ENCODE measurements at regions not wholly inside any gene's neighbourhood (a gene's known extent, or its start where the extent isn't known, plus 50 kb on each side); places are given as distances from the start of the nearest gene placed in this dataset.
"Not testable (repeated sequence)": the region's sequence is repeated elsewhere in the genome, so short reads cannot be mapped to it uniquely, and the experiment has no call there.

- DNase-seq (ENCODE audit: low spot score): peak; percentile 79
- peak; percentile 41 for TF ChIP-seq CTCF (IDR thresholded peaks at IDR 0.05; ENCODE audit: unreplicated experiment)
- Mint-ChIP-seq H3K4me3 (ENCODE audit: unreplicated experiment) (peak overlapping the region; percentile 60), H3K36me3 (ENCODE audit: low read depth, unreplicated experiment) (peaks cover 8% of the 10 kb centered on the region), H3K27me3 (ENCODE audit: unreplicated experiment) (peaks cover 9% of the 10 kb centered on the region), H3K27ac (ENCODE audit: unreplicated experiment) (peak overlapping the region; percentile 94), H3K4me1 (ENCODE audit: unreplicated experiment) (peaks cover 40% of the 10 kb centered on the region), H3K9me3 (ENCODE audit: unreplicated experiment) (no peaks in the 10 kb centered on the region)
Observed at GRCh38 chr12:131229426-131230339, 276.0 kb downstream of the ADGRD1 start.

- peaks cover 8% of the 10 kb centered on the region for H3K36me3 Mint-ChIP-seq (ENCODE audit: low read depth, unreplicated experiment)
- no peak overlapping the region for H3K4me3 Mint-ChIP-seq (ENCODE audit: unreplicated experiment)
- H3K4me1 Mint-ChIP-seq (ENCODE audit: unreplicated experiment): peaks cover 40% of the 10 kb centered on the region
- peaks cover 9% of the 10 kb centered on the region for H3K27me3 Mint-ChIP-seq (ENCODE audit: unreplicated experiment)
- DNase-seq (ENCODE audit: low spot score): no peak
- no peaks in the 10 kb centered on the region for H3K9me3 Mint-ChIP-seq (ENCODE audit: unreplicated experiment)
- H3K27ac Mint-ChIP-seq (ENCODE audit: unreplicated experiment): peak overlapping the region; percentile 89
- TF ChIP-seq CTCF (IDR thresholded peaks at IDR 0.05; ENCODE audit: unreplicated experiment): no peak
Observed at GRCh38 chr12:131230340-131231031, 276.8 kb downstream of the ADGRD1 start.

GRCh38 chr12:131231032-131231980 is 277.6 kb downstream of the ADGRD1 start:
- Mint-ChIP-seq H3K27me3 (ENCODE audit: unreplicated experiment) (peaks cover 9% of the 10 kb centered on the region), H3K9me3 (ENCODE audit: unreplicated experiment) (no peaks in the 10 kb centered on the region), H3K27ac (ENCODE audit: unreplicated experiment) (peak overlapping the region; percentile 89), H3K36me3 (ENCODE audit: low read depth, unreplicated experiment) (peaks cover 8% of the 10 kb centered on the region), H3K4me3 (ENCODE audit: unreplicated experiment) (peak overlapping the region; percentile 13), H3K4me1 (ENCODE audit: unreplicated experiment) (peaks cover 40% of the 10 kb centered on the region)
- no peak for DNase-seq (ENCODE audit: low spot score)
- no peak for TF ChIP-seq CTCF (IDR thresholded peaks at IDR 0.05; ENCODE audit: unreplicated experiment)

- no peaks in the 10 kb centered on the region for H3K9me3 Mint-ChIP-seq (ENCODE audit: unreplicated experiment)
- peaks cover 9% of the 10 kb centered on the region for H3K27me3 Mint-ChIP-seq (ENCODE audit: unreplicated experiment)
- peaks cover 41% of the 10 kb centered on the region for H3K4me1 Mint-ChIP-seq (ENCODE audit: unreplicated experiment)
Observed at GRCh38 chr12:131232036-131232435, 278.3 kb downstream of the ADGRD1 start.

GRCh38 chr12:131232872-131233271 is 279.2 kb downstream of the ADGRD1 start:
- not testable (repeated sequence) for H3K27me3 Mint-ChIP-seq (ENCODE audit: unreplicated experiment)

More at GRCh38 chr12:131232036-131232435, 278.3 kb downstream of the ADGRD1 start:
- TF ChIP-seq CTCF (IDR thresholded peaks at IDR 0.05; ENCODE audit: unreplicated experiment): no peak
- H3K4me3 Mint-ChIP-seq (ENCODE audit: unreplicated experiment): no peak overlapping the region
- DNase-seq (ENCODE audit: low spot score): no peak
- H3K36me3 Mint-ChIP-seq (ENCODE audit: low read depth, unreplicated experiment): peaks cover 8% of the 10 kb centered on the region
- H3K27ac Mint-ChIP-seq (ENCODE audit: unreplicated experiment): peak overlapping the region; percentile 73

GRCh38 chr12:131233850-131234789 is 280.4 kb downstream of the ADGRD1 start:
- DNase-seq (ENCODE audit: low spot score); H3K9me3 Mint-ChIP-seq (ENCODE audit: unreplicated experiment); H3K27me3 Mint-ChIP-seq (ENCODE audit: unreplicated experiment); H3K36me3 Mint-ChIP-seq (ENCODE audit: low read depth, unreplicated experiment); H3K27ac Mint-ChIP-seq (ENCODE audit: unreplicated experiment): not testable (repeated sequence)
- H3K4me1 Mint-ChIP-seq (ENCODE audit: unreplicated experiment): peaks cover 35% of the 10 kb centered on the region
- H3K4me3 Mint-ChIP-seq (ENCODE audit: unreplicated experiment): peak overlapping the region; percentile 31

More at GRCh38 chr12:131232872-131233271, 279.2 kb downstream of the ADGRD1 start:
- not testable (repeated sequence) for H3K27ac Mint-ChIP-seq (ENCODE audit: unreplicated experiment); H3K4me3 Mint-ChIP-seq (ENCODE audit: unreplicated experiment); DNase-seq (ENCODE audit: low spot score); H3K9me3 Mint-ChIP-seq (ENCODE audit: unreplicated experiment); H3K36me3 Mint-ChIP-seq (ENCODE audit: low read depth, unreplicated experiment)
- H3K4me1 Mint-ChIP-seq (ENCODE audit: unreplicated experiment): peaks cover 44% of the 10 kb centered on the region
